SK-N-SH (cell line): ENCODE measurements at regions not wholly inside any gene's neighbourhood (a gene's known extent, or its start where the extent isn't known, plus 50 kb on each side); places are given as distances from the start of the nearest gene placed in this dataset.

ENCODE experiments used
- CTCF ChIA-PET: fragments of 300-600, 350-600 bp; formaldehyde crosslinking; extraction: SDS; loops from one replicate; lab custom pipeline; 2021; lab: Yijun Ruan, JAX
- POLR2A ChIA-PET: fragments of 350-600 bp; sonication (Branson Sonifier 250); formaldehyde crosslinking; extraction: SDS; loops from one replicate; lab custom pipeline; 2020; ENCODE audit warnings: antibody characterized with exemption, inconsistent platforms; lab: Yijun Ruan, JAX
- DNase-seq: peaks from one replicate; pipeline ENCODE4 v3.0.0; 2012
- H2AFZ ChIP-seq: fragments of 200-600 bp; sonication (generic); 2 replicates; pipeline ENCODE4 v1.8.1; 2016; ENCODE audit warnings: antibody characterized with exemption, mild to moderate bottlenecking, low read depth
- H3F3A ChIP-seq: fragments of 200-600 bp; sonication (generic); replicated peaks from 2 replicates; pipeline ENCODE3; 2016; ENCODE audit warnings: antibody characterized with exemption, mild to moderate bottlenecking; ENCODE audit not compliant: insufficient read depth
- H3K27ac ChIP-seq, 2 experiments: fragments of 200-500 bp in 1 of 2; fragments of 200-600 bp in 1 of 2; sonication (Bioruptor generic) in 1 of 2; sonication (generic), shearing (Covaris generic) in 1 of 2; 2 replicates each; pipeline versions ENCODE4 v1.5.1 to v1.6.1; 2014 to 2016; ENCODE audit warnings: low read depth in 2 of 2, inconsistent platforms in 1 of 2, low read length in 1 of 2, mild to moderate bottlenecking in 1 of 2, mixed read lengths in 1 of 2
- H3K27me3 ChIP-seq: fragments of 200-600 bp; sonication (generic), shearing (Covaris generic); 2 replicates; pipeline ENCODE4 v1.6.1; 2016; ENCODE audit warnings: mixed run types; ENCODE audit not compliant: insufficient read depth
- H3K36me3 ChIP-seq, 2 experiments: fragments of 200-500 bp in 1 of 2; fragments of 200-600 bp in 1 of 2; sonication (Bioruptor generic) in 1 of 2; sonication (generic) in 1 of 2; replicated peaks in 1 of 2; 2 replicates each; pipeline versions ENCODE3 to v1.5.1; 2014 to 2016; ENCODE audit warnings: low read length in 1 of 2, mild to moderate bottlenecking in 1 of 2; ENCODE audit not compliant: insufficient read depth in 2 of 2, control insufficient read depth in 1 of 2
- H3K4me1 ChIP-seq, 2 experiments: fragments of 200-500 bp in 1 of 2; fragments of 200-600 bp in 1 of 2; sonication (Bioruptor generic) in 1 of 2; sonication (generic), shearing (Covaris generic) in 1 of 2; 2 replicates each; pipeline versions ENCODE4 v1.5.1 to v1.6.1; 2014 to 2016; ENCODE audit warnings: low read depth in 1 of 2, low read length in 1 of 2, mixed run types in 1 of 2; ENCODE audit not compliant: insufficient read depth in 2 of 2, control insufficient read depth in 1 of 2
- H3K4me2 ChIP-seq: fragments of 200-600 bp; sonication (generic), shearing (Covaris generic); 2 replicates; pipeline ENCODE4 v1.6.1; 2017; ENCODE audit warnings: mixed run types
- H3K4me3 ChIP-seq, 2 experiments: fragments of 200-500 bp in 1 of 2; fragments of 200-600 bp in 1 of 2; sonication (Bioruptor generic) in 1 of 2; sonication (generic), shearing (Covaris generic) in 1 of 2; 2 replicates each; pipeline versions ENCODE4 v1.5.1 to v1.8.1; 2014 to 2016; ENCODE audit warnings: low read depth in 2 of 2, inconsistent platforms in 1 of 2, low read length in 1 of 2, mild to moderate bottlenecking in 1 of 2, mixed read lengths in 1 of 2, moderate library complexity in 1 of 2
- H3K79me2 ChIP-seq: fragments of 200-600 bp; sonication (generic); 2 replicates; pipeline ENCODE4 v1.8.1; 2017; ENCODE audit warnings: mild to moderate bottlenecking; ENCODE audit not compliant: insufficient read depth
- H3K9ac ChIP-seq: fragments of 200-600 bp; sonication (generic); 2 replicates; pipeline ENCODE4 v1.6.1; 2017; ENCODE audit warnings: mixed run types
- H3K9me2 ChIP-seq: fragments of 200-600 bp; sonication (generic); 2 replicates; pipeline ENCODE4 v1.6.1; 2017; ENCODE audit warnings: mixed run types
- H3K9me3 ChIP-seq: fragments of 200-600 bp; sonication (generic); 2 replicates; pipeline ENCODE4 v1.6.1; 2017; ENCODE audit warnings: mixed run types, mild to moderate bottlenecking, moderate library complexity
- H4K20me1 ChIP-seq: fragments of 200-600 bp; sonication (generic); 2 replicates; pipeline ENCODE4 v1.6.1; 2017; ENCODE audit warnings: mild to moderate bottlenecking, mixed run types; ENCODE audit not compliant: insufficient read depth
- CHD2 ChIP-seq: fragments of 150-350 bp; IDR thresholded peaks from 2 replicates; pipeline ENCODE4 v1.6.1; 2018; ENCODE audit warnings: low read length; ENCODE audit not compliant: partially characterized antibody
- CTCF ChIP-seq: fragments of 200-600 bp; sonication (generic); IDR thresholded peaks from 2 replicates; pipeline ENCODE4 v1.6.1; 2017; ENCODE audit warnings: antibody characterized with exemption, mild to moderate bottlenecking, moderate library complexity
- EZH2phosphoT487 ChIP-seq: fragments of 200-600 bp; sonication (generic); IDR thresholded peaks from 2 replicates; pipeline ENCODE4 v1.6.1; 2017; ENCODE audit warnings: low read depth, mixed run types, mild to moderate bottlenecking, antibody characterized with exemption, moderate library complexity, borderline replicate concordance
- FOSL2 ChIP-seq: IDR thresholded peaks from 2 replicates; pipeline ENCODE4 v1.4.0; 2012; ENCODE audit warnings: low read depth, mild to moderate bottlenecking, moderate library complexity, borderline replicate concordance
- GABPA ChIP-seq: IDR thresholded peaks from 2 replicates; pipeline ENCODE4 v1.4.0; 2012; ENCODE audit warnings: low read depth, mild to moderate bottlenecking
- IRF3 ChIP-seq: fragments of 150-350 bp; IDR thresholded peaks from 2 replicates; pipeline ENCODE4 v1.6.1; 2016; ENCODE audit warnings: mild to moderate bottlenecking, low read depth, low read length
- JUND ChIP-seq: IDR thresholded peaks from 2 replicates; pipeline ENCODE4 v1.4.0; 2012
- MXI1 ChIP-seq: IDR thresholded peaks from 2 replicates; pipeline ENCODE4 v1.6.1; 2012; ENCODE audit warnings: mild to moderate bottlenecking, low read depth, low read length, improper control_type of control experiment
- NFIC ChIP-seq: IDR thresholded peaks from 2 replicates; pipeline ENCODE4 v1.4.0; 2012; ENCODE audit warnings: borderline replicate concordance
- RAD21 ChIP-seq: IDR thresholded peaks from 2 replicates; pipeline ENCODE4 v1.6.1; 2012; ENCODE audit warnings: mild to moderate bottlenecking, low read length
- REST ChIP-seq: IDR thresholded peaks from 2 replicates; pipeline ENCODE4 v1.6.1; 2012; ENCODE audit warnings: mild to moderate bottlenecking, low read depth, low read length, moderate library complexity
- RXRA ChIP-seq: IDR thresholded peaks from 2 replicates; pipeline ENCODE4 v1.4.0; 2012; ENCODE audit warnings: low read depth, mild to moderate bottlenecking, borderline replicate concordance
- SIN3A ChIP-seq: IDR thresholded peaks from 2 replicates; pipeline ENCODE4 v1.6.1; 2012; ENCODE audit warnings: low read depth, mild to moderate bottlenecking, low read length, moderate library complexity, borderline replicate concordance
- SMC3 ChIP-seq: IDR thresholded peaks from 2 replicates; pipeline ENCODE4 v1.6.1; 2012; ENCODE audit warnings: low read depth, low read length, improper control_type of control experiment
- TAF1 ChIP-seq: IDR thresholded peaks from 2 replicates; pipeline ENCODE4 v1.6.1; 2012; ENCODE audit warnings: low read depth, mild to moderate bottlenecking, low read length, moderate library complexity, borderline replicate concordance
- TEAD4 ChIP-seq: IDR thresholded peaks from 2 replicates; pipeline ENCODE4 v1.4.0; 2012; ENCODE audit warnings: mild to moderate bottlenecking, borderline replicate concordance; ENCODE audit not compliant: insufficient read depth
- USF2 ChIP-seq: fragments of 150-350 bp; IDR thresholded peaks from 2 replicates; pipeline ENCODE4 v1.6.1; 2017; ENCODE audit warnings: antibody characterized with exemption, low read length, low read depth, borderline replicate concordance
- YY1 ChIP-seq: IDR thresholded peaks from 2 replicates; pipeline ENCODE4 v1.4.0; 2012; ENCODE audit warnings: low read depth, mild to moderate bottlenecking
- ZBTB33 ChIP-seq: IDR thresholded peaks from 2 replicates; pipeline ENCODE4 v1.4.0; 2012; ENCODE audit warnings: low read depth, borderline replicate concordance
- WGBS: methylation state at CpG from one replicate; pipeline ENCODE4 v1.1.6; 2017; ENCODE audit warnings: low lambda C conversion rate; 5-methylcytosine and 5-hydroxymethylcytosine counted together

- Histone ChIP-seq H3K4me1 (0 out of 4 replicates have a peak, but pooled peaks cover 0 to 4% of the 10 kb centered on the region in 2 experiments), H3K9me2 (no peaks in the 10 kb centered on the region), H3K27me3 (no peaks in the 10 kb centered on the region), H3K27ac (no peak overlapping the region), H3K4me2 (no peak overlapping the region), H3K79me2 (no peaks in the 10 kb centered on the region), H3K9me3 (no peaks in the 10 kb centered on the region), H3K9ac (no peak overlapping the region), H3F3A (no peaks in the 10 kb centered on the region), H4K20me1 (no peaks in the 10 kb centered on the region), H3K4me3 (no peak overlapping the region), H2AFZ (no peak overlapping the region), H3K36me3 (no peaks in the 10 kb centered on the region)
- CTCF ChIA-PET: interaction anchor here (0.7 to 1.4 kb wide), 3 partner anchors 8 to 48 kb away, joined by 3 to 6 read pairs (median 3); no protein-coding TSS in a partner anchor
- POLR2A ChIA-PET: no interaction called here
- DNase-seq: no peak
- no peak for TF ChIP-seq IRF3
- TF ChIP-seq MXI1: no peak
- TF ChIP-seq JUND: no peak
- TF ChIP-seq FOSL2: no peak
- no peak for TF ChIP-seq RAD21
- TF ChIP-seq SMC3: no peak
- TF ChIP-seq REST: no peak
- TF ChIP-seq ZBTB33: no peak
- no peak for TF ChIP-seq USF2
- TF ChIP-seq NFIC: no peak
- no peak for TF ChIP-seq EZH2phosphoT487
- TF ChIP-seq CTCF: no peak
- TF ChIP-seq TAF1: no peak
- TF ChIP-seq TEAD4: no peak
- no peak for TF ChIP-seq RXRA
- no peak for TF ChIP-seq SIN3A
- TF ChIP-seq CHD2: no peak
- no peak for TF ChIP-seq GABPA
- no peak for TF ChIP-seq YY1
- TF ChIP-seq, all 33 proteins: peak for 0
- 34% methylated on average over 5 of the region's 5 CpGs for WGBS
Measured at GRCh38 chr15:56293495-56294292, 50.0 kb upstream of the RFX7 start.
